Endothelial cell of umbilical vein (primary cell): ENCODE measurements at regions not wholly inside any gene's neighbourhood (a gene's known extent, or its start where the extent isn't known, plus 50 kb on each side); places are given as distances from the start of the nearest gene placed in this dataset.

Experiments used
- GATA2 ChIP-seq: IDR thresholded peaks from 2 replicates; pipeline ENCODE4 v1.7.0; 2011; ENCODE audit warnings: low read depth, mild to moderate bottlenecking, moderate library complexity, mixed read lengths, low read length; ENCODE audit not compliant: insufficient read length, insufficient read depth
- MYC ChIP-seq: IDR thresholded peaks from one replicate; pipeline ENCODE4 v1.6.1; 2011; ENCODE audit warnings: mild to moderate bottlenecking, low read depth, low read length
- POLR2A ChIP-seq: IDR thresholded peaks from 2 replicates; pipeline ENCODE4 v1.6.1; 2012; ENCODE audit warnings: low read depth, mild to moderate bottlenecking, control low read depth, low read length
- POLR2AphosphoS5 ChIP-seq: IDR thresholded peaks from 2 replicates; pipeline ENCODE4 v1.6.1; 2012; ENCODE audit warnings: low read depth, mild to moderate bottlenecking, control low read depth, low read length, moderate library complexity; ENCODE audit not compliant: insufficient read depth
- TF ChIP-seq, protein P1 (sequence below), 2 donors: IDR thresholded peaks; 1 replicate in 1 of 2; 2 replicates in 1 of 2; pipeline ENCODE4 v1.5.1; 2011; ENCODE audit warnings: low read length in 2 of 2, mild to moderate bottlenecking in 2 of 2, moderate library complexity in 2 of 2, control low read depth in 1 of 2, inconsistent platforms in 1 of 2, low read depth in 1 of 2; ENCODE audit not compliant: insufficient read depth in 1 of 2; ENCODE audit errors: extremely low read depth in 1 of 2
- TF ChIP-seq, protein P2 (sequence below): IDR thresholded peaks from 2 replicates; pipeline ENCODE4 v1.6.1; 2011; ENCODE audit not compliant: insufficient read depth, insufficient read length

DNA sequence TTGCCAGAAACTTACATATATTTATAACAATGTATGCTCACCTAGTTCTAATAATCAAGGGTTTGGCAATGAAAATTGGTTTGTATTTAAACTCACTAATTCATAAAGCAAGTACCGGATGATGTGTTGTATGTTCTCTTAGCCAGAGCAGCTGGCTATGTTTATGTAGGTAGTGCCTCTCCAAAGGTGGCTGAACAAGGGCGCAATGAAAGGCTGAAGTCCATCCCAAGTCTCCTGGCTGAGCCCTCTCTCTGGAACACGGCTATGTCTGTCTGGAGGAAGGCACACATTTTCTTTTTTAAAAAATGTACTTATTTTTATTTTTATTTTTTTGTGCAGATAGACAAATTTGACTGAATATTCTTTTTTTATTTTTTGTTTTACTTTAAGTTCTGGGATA is 141.2 kb upstream of the DAB2 start:
- TF ChIP-seq, protein P1, sequence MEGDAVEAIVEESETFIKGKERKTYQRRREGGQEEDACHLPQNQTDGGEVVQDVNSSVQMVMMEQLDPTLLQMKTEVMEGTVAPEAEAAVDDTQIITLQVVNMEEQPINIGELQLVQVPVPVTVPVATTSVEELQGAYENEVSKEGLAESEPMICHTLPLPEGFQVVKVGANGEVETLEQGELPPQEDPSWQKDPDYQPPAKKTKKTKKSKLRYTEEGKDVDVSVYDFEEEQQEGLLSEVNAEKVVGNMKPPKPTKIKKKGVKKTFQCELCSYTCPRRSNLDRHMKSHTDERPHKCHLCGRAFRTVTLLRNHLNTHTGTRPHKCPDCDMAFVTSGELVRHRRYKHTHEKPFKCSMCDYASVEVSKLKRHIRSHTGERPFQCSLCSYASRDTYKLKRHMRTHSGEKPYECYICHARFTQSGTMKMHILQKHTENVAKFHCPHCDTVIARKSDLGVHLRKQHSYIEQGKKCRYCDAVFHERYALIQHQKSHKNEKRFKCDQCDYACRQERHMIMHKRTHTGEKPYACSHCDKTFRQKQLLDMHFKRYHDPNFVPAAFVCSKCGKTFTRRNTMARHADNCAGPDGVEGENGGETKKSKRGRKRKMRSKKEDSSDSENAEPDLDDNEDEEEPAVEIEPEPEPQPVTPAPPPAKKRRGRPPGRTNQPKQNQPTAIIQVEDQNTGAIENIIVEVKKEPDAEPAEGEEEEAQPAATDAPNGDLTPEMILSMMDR (IDR thresholded peaks at IDR 0.05; ENCODE audit: extremely low read depth in 1 of 2, insufficient read depth in 1 of 2, low read depth in 1 of 2, low read length in 2 of 2): no peak
- TF ChIP-seq POLR2A (no peak), GATA2 (no peak), POLR2AphosphoS5 (no peak), MYC (no peak)
- TF ChIP-seq, protein P2, sequence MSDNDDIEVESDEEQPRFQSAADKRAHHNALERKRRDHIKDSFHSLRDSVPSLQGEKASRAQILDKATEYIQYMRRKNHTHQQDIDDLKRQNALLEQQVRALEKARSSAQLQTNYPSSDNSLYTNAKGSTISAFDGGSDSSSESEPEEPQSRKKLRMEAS: no peak
